ENCODE measurements at regions not wholly inside any gene's neighbourhood (a gene's known extent, or its start where the extent isn't known, plus 50 kb on each side); places are given as distances from the start of the nearest gene placed in this dataset.

DNA sequence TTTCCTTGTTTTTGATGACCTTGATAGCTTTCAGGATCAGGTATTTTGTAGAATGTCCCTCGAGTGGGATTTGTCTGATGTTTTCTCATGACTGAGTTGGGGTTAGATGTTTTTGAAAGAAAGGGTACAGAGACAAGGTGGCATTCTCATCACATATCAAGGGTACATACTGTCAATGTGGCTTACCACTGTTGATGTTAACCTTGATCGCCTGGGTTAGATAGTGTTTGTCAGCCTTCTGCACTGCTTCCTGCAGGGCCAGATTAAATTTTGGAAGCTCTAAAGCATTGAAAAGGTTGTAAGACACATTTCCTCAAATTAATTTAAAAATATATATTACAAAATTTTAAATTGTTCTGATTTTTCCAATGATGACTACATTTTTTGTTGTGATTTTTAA lies 287.4 kb upstream of the ACTBL2 start:
- WGBS, 5 donors: 70 to 85% (median 78%) methylated on average over 2 of the region's 2 CpGs
- intact Hi-C loops (cut with DNase I; ENCODE audit: low total_unique reads): no loop called here

DNA sequence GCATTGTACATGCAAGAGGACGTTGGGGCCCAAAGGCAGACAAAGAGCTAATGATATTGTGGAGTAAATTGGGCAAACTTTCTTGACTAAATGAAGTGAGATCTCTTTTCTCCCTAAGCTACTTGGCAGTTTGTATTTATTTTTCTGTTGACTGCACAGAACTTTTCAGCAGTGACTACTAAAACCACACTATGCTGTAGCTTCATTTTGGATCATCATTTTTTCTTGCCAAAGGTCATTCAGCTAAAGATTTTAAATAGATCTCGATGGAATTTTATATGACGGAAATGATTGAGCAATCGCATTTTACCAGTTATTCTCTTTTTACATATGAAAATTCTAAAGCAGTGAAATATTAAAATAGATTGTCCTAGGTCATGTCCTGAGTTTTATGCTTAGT lies 286.1 kb upstream of the ACTBL2 start:
- TF ChIP-seq POLR2AphosphoS5 (IDR thresholded peaks at IDR 0.05): no peak
- no peak for TF ChIP-seq CTCF (IDR thresholded peaks at IDR 0.05)
- no peak for TF ChIP-seq EP300 (IDR thresholded peaks at IDR 0.05)
- TF ChIP-seq POLR2A (IDR thresholded peaks at IDR 0.05): no peak

More for the DNA sequence above, 287.4 kb upstream of the ACTBL2 start:
- no peak for DNase-seq
- no peak for TF ChIP-seq CTCF (IDR thresholded peaks at IDR 0.05)
- Histone ChIP-seq H3K27me3 (no peaks in the 10 kb centered on the region), H3K4me3 (no peak overlapping the region), H3K9me3 (no peaks in the 10 kb centered on the region), H3K27ac (no peak overlapping the region), H3K4me1 (no peaks in the 10 kb centered on the region), H3K36me3 (no peaks in the 10 kb centered on the region)

GRCh38 chr5:57764479-57765089 lies 282.0 kb upstream of the ACTBL2 start:
- TF ChIP-seq CTCF (IDR thresholded peaks at IDR 0.05) (no peak), EP300 (IDR thresholded peaks at IDR 0.05) (no peak), POLR2A (IDR thresholded peaks at IDR 0.05) (no peak), POLR2AphosphoS5 (IDR thresholded peaks at IDR 0.05) (no peak)
- 57 to 91% (median 76%) methylated on average over 4 of the region's 4 CpGs for WGBS, 5 donors
- intact Hi-C loops (cut with DNase I; ENCODE audit: low total_unique reads): no loop called here

More for the DNA sequence above, 286.1 kb upstream of the ACTBL2 start:
- DNase-seq: no peak
- no peak overlapping the region for H3K27ac ChIP-seq
- H3K36me3 ChIP-seq: no peaks in the 10 kb centered on the region
- WGBS, 5 donors: 88 to 93% (median 90%) methylated on average over 4 of the region's 4 CpGs
- H3K27me3 ChIP-seq: no peaks in the 10 kb centered on the region
- no peaks in the 10 kb centered on the region for H3K9me3 ChIP-seq
- intact Hi-C loops (cut with DNase I; ENCODE audit: low total_unique reads): no loop called here
- H3K4me3 ChIP-seq: no peak overlapping the region
- no peaks in the 10 kb centered on the region for H3K4me1 ChIP-seq

GRCh38 chr5:57761513-57761912 lies 278.9 kb upstream of the ACTBL2 start:
- Histone ChIP-seq H3K27me3 (no peaks in the 10 kb centered on the region), H3K4me3 (no peak overlapping the region), H3K36me3 (no peaks in the 10 kb centered on the region), H3K4me1 (peaks cover 0 to 5% (median 0%) of the 10 kb centered on the region in 4 donors), H3K9me3 (no peaks in the 10 kb centered on the region), H3K27ac (no peak overlapping the region)
- TF ChIP-seq EP300 (IDR thresholded peaks at IDR 0.05) (no peak), POLR2A (IDR thresholded peaks at IDR 0.05) (no peak)
- DNase-seq: no peak
- intact Hi-C loops (cut with DNase I; ENCODE audit: low total_unique reads): no loop called here
- WGBS, 5 donors: 90 to 100% (median 93%) methylated on average over 2 to 11 of the region's 11 CpGs

More at GRCh38 chr5:57764479-57765089, 282.0 kb upstream of the ACTBL2 start:
- DNase-seq: no peak
- H3K4me1 ChIP-seq: peaks cover 0 to 4% (median 0%) of the 10 kb centered on the region in 4 donors
- no peak overlapping the region for H3K27ac ChIP-seq
- no peaks in the 10 kb centered on the region for H3K9me3 ChIP-seq
- H3K36me3 ChIP-seq: no peaks in the 10 kb centered on the region
- no peaks in the 10 kb centered on the region for H3K27me3 ChIP-seq
- no peak overlapping the region for H3K4me3 ChIP-seq

GRCh38 chr5:57754616-57755015 lies 272.0 kb upstream of the ACTBL2 start:
- Histone ChIP-seq H3K27ac (no peak overlapping the region), H3K27me3 (no peaks in the 10 kb centered on the region), H3K4me3 (no peak overlapping the region), H3K36me3 (no peaks in the 10 kb centered on the region), H3K4me1 (peaks cover 0 to 1% (median 0%) of the 10 kb centered on the region in 4 donors), H3K9me3 (no peaks in the 10 kb centered on the region)
- intact Hi-C loops (cut with DNase I; ENCODE audit: low total_unique reads): no loop called here
- TF ChIP-seq POLR2A (IDR thresholded peaks at IDR 0.05) (no peak), EP300 (IDR thresholded peaks at IDR 0.05) (no peak), POLR2AphosphoS5 (IDR thresholded peaks at IDR 0.05) (no peak), CTCF (IDR thresholded peaks at IDR 0.05) (no peak)
- DNase-seq: no peak

All from stomach (tissue), 8 donors.